Esophagus muscularis mucosa (tissue), 4 donors: ENCODE measurements at regions not wholly inside any gene's neighbourhood (a gene's known extent, or its start where the extent isn't known, plus 50 kb on each side); places are given as distances from the start of the nearest gene placed in this dataset.

Experiments used
- EP300 ChIP-seq: sonication (generic); formaldehyde crosslinking; IDR thresholded peaks from one replicate; pipeline ENCODE4 v1.6.1; 2017; ENCODE audit warnings: antibody characterized with exemption
- POLR2A ChIP-seq: fragments of 450-650 bp; IDR thresholded peaks from one replicate; pipeline ENCODE4 v1.6.1; 2017; ENCODE audit warnings: antibody characterized with exemption, moderate library complexity, mild to moderate bottlenecking, low read depth
- POLR2AphosphoS5 ChIP-seq, 2 donors: sonication (generic); formaldehyde crosslinking; IDR thresholded peaks; one replicate each; pipeline ENCODE4 v1.6.1; 2017; ENCODE audit warnings: antibody characterized with exemption in 2 of 2
- TF ChIP-seq, protein P1 (sequence below), 3 experiments: fragments of 200-600 bp in 2 of 3; fragments of 450-650 bp in 1 of 3; sonication (generic) in 2 of 3; IDR thresholded peaks; one replicate each; pipeline ENCODE4 v1.5.1; 2017 to 2019; ENCODE audit warnings: antibody characterized with exemption in 3 of 3, mild to moderate bottlenecking in 2 of 3, moderate library complexity in 1 of 3

DNA sequence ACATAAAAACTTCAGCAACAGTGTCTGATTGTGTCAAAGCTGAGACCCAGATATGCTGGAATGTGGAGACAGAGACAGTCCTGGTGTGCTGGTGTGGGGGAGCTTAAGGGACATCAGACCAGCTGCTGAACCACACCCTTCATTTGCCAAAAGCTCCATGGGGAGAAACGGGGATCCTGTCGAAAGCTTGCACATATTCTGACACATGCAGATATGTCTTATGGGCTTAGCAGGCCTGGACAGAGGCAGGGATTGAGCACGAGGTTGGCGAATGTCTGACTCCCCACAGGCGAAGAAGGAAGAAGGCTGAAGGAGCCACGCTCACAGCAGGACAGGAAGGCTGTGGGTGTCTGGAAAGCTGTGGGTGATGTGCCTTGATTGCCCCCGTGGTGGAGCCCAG lies 72.1 kb upstream of the ACSL1 start:
- TF ChIP-seq, protein P1, sequence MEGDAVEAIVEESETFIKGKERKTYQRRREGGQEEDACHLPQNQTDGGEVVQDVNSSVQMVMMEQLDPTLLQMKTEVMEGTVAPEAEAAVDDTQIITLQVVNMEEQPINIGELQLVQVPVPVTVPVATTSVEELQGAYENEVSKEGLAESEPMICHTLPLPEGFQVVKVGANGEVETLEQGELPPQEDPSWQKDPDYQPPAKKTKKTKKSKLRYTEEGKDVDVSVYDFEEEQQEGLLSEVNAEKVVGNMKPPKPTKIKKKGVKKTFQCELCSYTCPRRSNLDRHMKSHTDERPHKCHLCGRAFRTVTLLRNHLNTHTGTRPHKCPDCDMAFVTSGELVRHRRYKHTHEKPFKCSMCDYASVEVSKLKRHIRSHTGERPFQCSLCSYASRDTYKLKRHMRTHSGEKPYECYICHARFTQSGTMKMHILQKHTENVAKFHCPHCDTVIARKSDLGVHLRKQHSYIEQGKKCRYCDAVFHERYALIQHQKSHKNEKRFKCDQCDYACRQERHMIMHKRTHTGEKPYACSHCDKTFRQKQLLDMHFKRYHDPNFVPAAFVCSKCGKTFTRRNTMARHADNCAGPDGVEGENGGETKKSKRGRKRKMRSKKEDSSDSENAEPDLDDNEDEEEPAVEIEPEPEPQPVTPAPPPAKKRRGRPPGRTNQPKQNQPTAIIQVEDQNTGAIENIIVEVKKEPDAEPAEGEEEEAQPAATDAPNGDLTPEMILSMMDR (IDR thresholded peaks at IDR 0.05), result no peak
- TF ChIP-seq POLR2A (no peak), POLR2AphosphoS5 (IDR thresholded peaks at IDR 0.05) (no peak), EP300 (no peak)
